ENCODE measurements at regions not wholly inside any gene's neighbourhood (a gene's known extent, or its start where the extent isn't known, plus 50 kb on each side); places are given as distances from the start of the nearest gene placed in this dataset.

GRCh38 chr9:109601181-109601580, 103.1 kb upstream of the PTPN3 start:
- DNase-seq (ENCODE audit: low read depth): no peak
- no peak overlapping the region for H3K4me3 ChIP-seq (ENCODE audit: low read depth, low read length)
- TF ChIP-seq CTCF (IDR thresholded peaks at IDR 0.05; ENCODE audit: low read depth, low read length, missing control alignments): no peak
- in situ Hi-C loops (cut with HindIII; ENCODE audit: low sequenced_read_pairs): no loop called here

- TF ChIP-seq CTCF (IDR thresholded peaks at IDR 0.05; ENCODE audit: low read depth, low read length, missing control alignments): no peak
- in situ Hi-C loops (cut with HindIII; ENCODE audit: low sequenced_read_pairs): no loop called here
- peak; percentile 77 for DNase-seq (ENCODE audit: low read depth)
- H3K4me3 ChIP-seq (ENCODE audit: low read depth, low read length): no peak overlapping the region
Observed at GRCh38 chr9:109602987-109603386, 104.9 kb upstream of the PTPN3 start.

- in situ Hi-C loops (cut with HindIII; ENCODE audit: low sequenced_read_pairs): no loop called here
- H3K4me3 ChIP-seq (ENCODE audit: low read depth, low read length): no peak overlapping the region
- no peak for TF ChIP-seq CTCF (IDR thresholded peaks at IDR 0.05; ENCODE audit: low read depth, low read length, missing control alignments)
- DNase-seq (ENCODE audit: low read depth): peak; percentile 32
Observed at GRCh38 chr9:109604131-109604530, 106.0 kb upstream of the PTPN3 start.

GRCh38 chr9:109604781-109605180, 106.7 kb upstream of the PTPN3 start:
- TF ChIP-seq CTCF (IDR thresholded peaks at IDR 0.05; ENCODE audit: low read depth, low read length, missing control alignments): no peak
- no peak overlapping the region for H3K4me3 ChIP-seq (ENCODE audit: low read depth, low read length)
- in situ Hi-C loops (cut with HindIII; ENCODE audit: low sequenced_read_pairs): no loop called here
- DNase-seq (ENCODE audit: low read depth): peak; percentile 20

- TF ChIP-seq CTCF (IDR thresholded peaks at IDR 0.05; ENCODE audit: low read depth, low read length, missing control alignments): no peak
Observed at GRCh38 chr9:109609060-109609459, 111.0 kb upstream of the PTPN3 start.

GRCh38 chr9:109616571-109617120, 118.5 kb upstream of the PTPN3 start:
- DNase-seq (ENCODE audit: low read depth): no peak
- no peak for TF ChIP-seq CTCF (IDR thresholded peaks at IDR 0.05; ENCODE audit: low read depth, low read length, missing control alignments)
- in situ Hi-C loops (cut with HindIII; ENCODE audit: low sequenced_read_pairs): no loop called here
- no peak overlapping the region for H3K4me3 ChIP-seq (ENCODE audit: low read depth, low read length)

More at GRCh38 chr9:109609060-109609459, 111.0 kb upstream of the PTPN3 start:
- DNase-seq (ENCODE audit: low read depth): no peak
- H3K4me3 ChIP-seq (ENCODE audit: low read depth, low read length): no peak overlapping the region
- in situ Hi-C loops (cut with HindIII; ENCODE audit: low sequenced_read_pairs): no loop called here
